PC-3 (cell line): ENCODE measurements at regions not wholly inside any gene's neighbourhood (a gene's known extent, or its start where the extent isn't known, plus 50 kb on each side); places are given as distances from the start of the nearest gene placed in this dataset.

Experiments
- CTCF ChIP-seq: fragments of 300-600 bp; sonication (generic); conservative IDR thresholded peaks from 2 replicates; pipeline ENCODE4 v1.5.1; 2017; ENCODE audit warnings: antibody characterized with exemption, low read depth, mild to moderate bottlenecking, low read length
- EZH2 ChIP-seq: fragments of 300-600 bp; sonication (generic); IDR thresholded peaks from one replicate; pipeline ENCODE4 v1.6.1; 2017; ENCODE audit warnings: antibody characterized with exemption, mild to moderate bottlenecking, low read length; ENCODE audit not compliant: unreplicated experiment

GRCh38 chr2:11069566-11070185 is 85.6 kb upstream of the SLC66A3 start:
- no peak for TF ChIP-seq CTCF
- TF ChIP-seq EZH2, result no peak
